ENCODE measurements at regions not wholly inside any gene's neighbourhood (a gene's known extent, or its start where the extent isn't known, plus 50 kb on each side); places are given as distances from the start of the nearest gene placed in this dataset.

DNA sequence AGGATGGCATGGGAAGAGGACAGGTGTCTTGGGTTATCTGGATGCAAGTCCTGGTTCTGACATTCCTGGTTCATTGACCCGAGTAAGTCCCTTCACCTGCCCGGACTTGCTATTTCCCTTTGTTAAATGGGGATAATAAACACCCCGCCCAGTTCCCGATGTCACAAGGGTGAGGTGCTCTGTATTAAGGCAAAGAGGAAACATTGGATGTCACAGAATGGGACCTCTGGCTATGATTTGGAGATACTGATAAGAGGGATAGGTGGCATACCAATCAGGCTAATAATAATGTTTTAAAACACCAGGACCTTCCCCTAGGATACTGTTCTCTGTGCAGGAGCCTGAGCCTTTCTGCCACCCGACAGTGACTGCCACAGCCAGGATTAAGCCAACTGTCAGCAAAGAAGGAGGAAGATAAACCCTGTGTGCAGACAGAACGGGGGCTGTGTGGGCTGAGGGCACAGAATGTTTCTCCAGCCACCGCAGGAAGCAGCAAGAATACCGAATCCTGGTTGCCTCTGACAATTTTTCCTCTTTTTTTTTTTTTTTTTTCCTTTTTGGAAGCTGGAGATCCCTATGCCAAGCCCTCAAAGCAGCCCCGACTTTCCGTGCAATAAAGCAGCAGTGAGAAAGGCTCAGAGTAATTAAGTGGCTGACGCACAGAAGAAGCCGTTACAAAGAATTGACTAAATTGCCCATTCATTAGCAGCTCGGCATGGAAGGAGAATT, 336.6 kb downstream of the SMAD2 start:
- in situ Hi-C loops (cut with MboI; ENCODE audit: low sequenced_read_pairs in 4 of 4) = no loop called here
- Histone ChIP-seq H3K27me3 (peaks cover 20 to 41% (median 27%) of the 10 kb centered on the region in 3 donors), H3K36me3 (no peaks in the 10 kb centered on the region), H3K4me1 (no peaks in the 10 kb centered on the region), H3K27ac (no peak overlapping the region), H3K4me3 (no peak overlapping the region), H3K9me3 (no peaks in the 10 kb centered on the region)
- no peak for TF ChIP-seq CTCF (IDR thresholded peaks at IDR 0.05 in 4 of 5, conservative IDR thresholded peaks at IDR 0.05 in 1 of 5)
- no peak for TF ChIP-seq POLR2A (IDR thresholded peaks at IDR 0.05)
- no peak for ATAC-seq
- DNase-seq = no peak
- intact Hi-C loops (cut with DNase I; ENCODE audit: low total_unique reads) = no loop called here

DNA sequence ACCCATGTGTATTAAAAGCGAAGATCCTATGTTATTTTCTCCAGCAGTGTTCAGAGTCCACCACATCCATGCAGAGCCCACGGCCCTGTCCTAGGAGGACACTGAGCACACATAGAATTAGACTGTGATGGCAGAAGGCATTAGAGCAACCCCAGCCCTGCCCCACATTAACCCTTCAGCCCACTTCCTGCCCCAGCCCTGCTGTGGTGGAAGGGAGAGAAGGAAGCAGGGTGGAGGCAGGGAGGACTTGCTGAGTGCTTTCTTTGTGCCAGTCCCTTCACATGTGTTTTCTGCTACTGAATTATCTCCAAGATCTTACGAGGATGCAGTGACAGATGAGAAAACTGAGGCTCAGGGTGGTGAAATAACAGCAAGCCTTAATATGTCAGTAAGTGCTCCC, 339.0 kb downstream of the SMAD2 start:
- Histone ChIP-seq H3K9me3 (no peaks in the 10 kb centered on the region), H3K27ac (no peak overlapping the region), H3K36me3 (no peaks in the 10 kb centered on the region), H3K4me3 (no peak overlapping the region), H3K27me3 (peaks cover 20 to 36% (median 27%) of the 10 kb centered on the region in 3 donors), H3K4me1 (no peaks in the 10 kb centered on the region)
- DNase-seq (no peak), ATAC-seq (no peak)
- TF ChIP-seq CTCF (IDR thresholded peaks at IDR 0.05 in 4 of 5, conservative IDR thresholded peaks at IDR 0.05 in 1 of 5) (no peak), POLR2A (IDR thresholded peaks at IDR 0.05) (no peak)
- in situ Hi-C loops (cut with MboI; ENCODE audit: low sequenced_read_pairs in 4 of 4) (no loop called here), intact Hi-C loops (cut with DNase I; ENCODE audit: low total_unique reads) (no loop called here)

- Histone ChIP-seq H3K4me3 (no peak overlapping the region), H3K4me1 (no peaks in the 10 kb centered on the region), H3K27ac (no peak overlapping the region), H3K9me3 (no peaks in the 10 kb centered on the region), H3K27me3 (peaks cover 0 to 3% (median 3%) of the 10 kb centered on the region in 3 donors), H3K36me3 (no peaks in the 10 kb centered on the region)
- DNase-seq (no peak), ATAC-seq (no peak)
- intact Hi-C loops (cut with DNase I; ENCODE audit: low total_unique reads) = no loop called here
- in situ Hi-C loops (cut with MboI; ENCODE audit: low sequenced_read_pairs in 4 of 4) = no loop called here
- no peak for TF ChIP-seq CTCF (IDR thresholded peaks at IDR 0.05 in 4 of 5, conservative IDR thresholded peaks at IDR 0.05 in 1 of 5)
- no peak for TF ChIP-seq POLR2A (IDR thresholded peaks at IDR 0.05)
Measured at GRCh38 chr18:47587587-47587986, 336.1 kb upstream of the SKOR2 start.

DNA sequence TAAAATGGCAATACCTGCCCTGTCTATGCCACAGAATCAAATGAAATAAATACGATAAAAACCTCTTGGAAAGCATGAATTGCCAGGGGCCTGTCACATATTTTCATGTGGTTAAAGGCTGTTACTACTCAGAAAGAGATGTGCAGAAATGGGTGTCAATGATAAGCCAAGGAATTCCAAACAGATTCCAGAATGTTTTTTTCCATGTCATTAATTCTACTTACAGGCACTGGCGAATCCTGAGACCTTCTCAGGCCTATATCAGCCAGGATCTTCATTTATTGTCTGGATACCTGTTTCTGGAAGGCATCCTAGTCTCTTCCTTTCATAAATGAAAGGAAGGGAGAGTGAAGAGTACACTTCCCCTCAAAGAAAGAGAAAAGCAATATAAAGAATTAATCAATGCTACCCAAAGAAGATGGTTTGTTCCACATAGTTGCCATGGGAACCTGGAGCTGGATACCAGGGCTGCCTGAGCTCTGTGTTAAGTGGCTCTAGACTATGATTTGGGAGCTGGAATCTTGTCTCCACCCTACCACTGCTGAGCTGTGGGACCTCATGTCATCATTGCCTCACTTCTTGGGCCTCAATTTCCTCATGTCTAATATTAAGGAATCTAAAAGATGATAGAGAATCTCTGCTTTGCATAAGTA, 335.1 kb upstream of the SKOR2 start:
- no peak for ATAC-seq
- no peak for DNase-seq
- H3K9me3 ChIP-seq = no peaks in the 10 kb centered on the region
- no peak overlapping the region for H3K27ac ChIP-seq
- no peaks in the 10 kb centered on the region for H3K36me3 ChIP-seq
- H3K4me1 ChIP-seq = no peaks in the 10 kb centered on the region
- H3K4me3 ChIP-seq = no peak overlapping the region
- in situ Hi-C loops (cut with MboI; ENCODE audit: low sequenced_read_pairs in 4 of 4) = no loop called here
- TF ChIP-seq CTCF (IDR thresholded peaks at IDR 0.05 in 4 of 5, conservative IDR thresholded peaks at IDR 0.05 in 1 of 5) = no peak
- TF ChIP-seq POLR2A (IDR thresholded peaks at IDR 0.05) = no peak
- no peaks in the 10 kb centered on the region for H3K27me3 ChIP-seq
- intact Hi-C loops (cut with DNase I; ENCODE audit: low total_unique reads) = no loop called here

Measured in gastrocnemius medialis (tissue), 4 donors.